Ectodermal cell (in vitro differentiated cells): ENCODE measurements at regions not wholly inside any gene's neighbourhood (a gene's known extent, or its start where the extent isn't known, plus 50 kb on each side); places are given as distances from the start of the nearest gene placed in this dataset.

ENCODE experiments used
- H3K27ac ChIP-seq: 2 replicates; pipeline ENCODE4 v1.7.0; 2013; ENCODE audit warnings: mild to moderate bottlenecking, low read depth, low read length; ENCODE audit not compliant: insufficient read depth, poor library complexity, severe bottlenecking
- H3K27me3 ChIP-seq: 2 replicates; pipeline ENCODE4 v1.7.0; 2013; ENCODE audit warnings: mild to moderate bottlenecking, low read length; ENCODE audit not compliant: insufficient read depth, control insufficient read depth, poor library complexity, severe bottlenecking
- H3K36me3 ChIP-seq: one replicate; pipeline ENCODE4 v1.7.0; 2013; ENCODE audit warnings: low read length; ENCODE audit not compliant: control insufficient read depth, insufficient read depth
- H3K4me1 ChIP-seq: one replicate; pipeline ENCODE4 v1.7.0; 2013; ENCODE audit warnings: low read length; ENCODE audit not compliant: control insufficient read depth, insufficient read depth
- H3K4me3 ChIP-seq: 2 replicates; pipeline ENCODE4 v1.7.0; 2013; ENCODE audit warnings: low read depth, low read length, control low read depth; ENCODE audit not compliant: insufficient read depth
- H3K9me3 ChIP-seq: 2 replicates; pipeline ENCODE4 v1.7.0; 2013; ENCODE audit warnings: mild to moderate bottlenecking, low read length, moderate library complexity; ENCODE audit not compliant: control insufficient read depth
- WGBS, 2 experiments: methylation state at CpG; one replicate each; pipeline ENCODE4 v1.1.7; 2013; ENCODE audit warnings: missing lambda C conversion rate in 2 of 2; 5-methylcytosine and 5-hydroxymethylcytosine counted together

- H3K4me1 ChIP-seq: peaks cover 9% of the 10 kb centered on the region
- H3K27me3 ChIP-seq: no peaks in the 10 kb centered on the region
- H3K9me3 ChIP-seq: no peaks in the 10 kb centered on the region
- WGBS, 2 experiments: 91% methylated on average over 7 of the region's 7 CpGs
- H3K36me3 ChIP-seq: no peaks in the 10 kb centered on the region
- H3K27ac ChIP-seq: no peak overlapping the region
- no peak overlapping the region for H3K4me3 ChIP-seq
Measured at GRCh38 chr5:34502581-34502980, 153.5 kb upstream of the RAI14 start.

- no peaks in the 10 kb centered on the region for H3K9me3 ChIP-seq
- H3K4me3 ChIP-seq: no peak overlapping the region
- no peak overlapping the region for H3K27ac ChIP-seq
- no peaks in the 10 kb centered on the region for H3K27me3 ChIP-seq
- H3K4me1 ChIP-seq: peaks cover 9% of the 10 kb centered on the region
- WGBS, 2 experiments: 85 to 86% methylated on average over 7 of the region's 7 CpGs
- H3K36me3 ChIP-seq: no peaks in the 10 kb centered on the region
Measured at GRCh38 chr5:34503379-34504253, 152.5 kb upstream of the RAI14 start.

GRCh38 chr5:34504967-34505366 is 151.2 kb upstream of the RAI14 start:
- no peak overlapping the region for H3K27ac ChIP-seq
- H3K9me3 ChIP-seq: no peaks in the 10 kb centered on the region
- no peaks in the 10 kb centered on the region for H3K36me3 ChIP-seq
- peaks cover 9% of the 10 kb centered on the region for H3K4me1 ChIP-seq
- no peak overlapping the region for H3K4me3 ChIP-seq
- no peaks in the 10 kb centered on the region for H3K27me3 ChIP-seq

GRCh38 chr5:34505731-34506130 is 150.4 kb upstream of the RAI14 start:
- Histone ChIP-seq H3K9me3 (no peaks in the 10 kb centered on the region), H3K27ac (no peak overlapping the region), H3K36me3 (no peaks in the 10 kb centered on the region), H3K4me3 (no peak overlapping the region), H3K4me1 (peaks cover 9% of the 10 kb centered on the region), H3K27me3 (no peaks in the 10 kb centered on the region)
- 85 to 94% methylated on average over 2 of the region's 2 CpGs for WGBS, 2 experiments

- H3K4me1 ChIP-seq: peaks cover 7% of the 10 kb centered on the region
- H3K36me3 ChIP-seq: no peaks in the 10 kb centered on the region
- H3K27me3 ChIP-seq: no peaks in the 10 kb centered on the region
- no peak overlapping the region for H3K4me3 ChIP-seq
- no peak overlapping the region for H3K27ac ChIP-seq
- WGBS, 2 experiments: 89 to 98% methylated on average over 1 of the region's 2 CpGs
- no peaks in the 10 kb centered on the region for H3K9me3 ChIP-seq
Measured at GRCh38 chr5:34507933-34508332, 148.2 kb upstream of the RAI14 start.

- Histone ChIP-seq H3K36me3 (no peaks in the 10 kb centered on the region), H3K4me1 (no peaks in the 10 kb centered on the region), H3K27ac (no peak overlapping the region), H3K4me3 (no peak overlapping the region), H3K9me3 (no peaks in the 10 kb centered on the region), H3K27me3 (no peaks in the 10 kb centered on the region)
- 92 to 95% methylated on average over 2 of the region's 2 CpGs for WGBS, 2 experiments
Measured at GRCh38 chr5:34509392-34509791, 146.7 kb upstream of the RAI14 start.

GRCh38 chr5:34510002-34510401 is 146.1 kb upstream of the RAI14 start:
- no peaks in the 10 kb centered on the region for H3K9me3 ChIP-seq
- H3K36me3 ChIP-seq: no peaks in the 10 kb centered on the region
- no peak overlapping the region for H3K27ac ChIP-seq
- no peak overlapping the region for H3K4me3 ChIP-seq
- WGBS, 2 experiments: 82% methylated on average over 5 of the region's 5 CpGs
- no peaks in the 10 kb centered on the region for H3K4me1 ChIP-seq
- no peaks in the 10 kb centered on the region for H3K27me3 ChIP-seq

GRCh38 chr5:34511063-34511462 is 145.1 kb upstream of the RAI14 start:
- Histone ChIP-seq H3K36me3 (no peaks in the 10 kb centered on the region), H3K9me3 (no peaks in the 10 kb centered on the region), H3K27me3 (no peaks in the 10 kb centered on the region), H3K27ac (no peak overlapping the region), H3K4me1 (no peaks in the 10 kb centered on the region), H3K4me3 (no peak overlapping the region)
- 93% methylated on average over 4 of the region's 4 CpGs for WGBS, 2 experiments

GRCh38 chr5:34511481-34511880 is 144.6 kb upstream of the RAI14 start:
- Histone ChIP-seq H3K36me3 (no peaks in the 10 kb centered on the region), H3K4me1 (no peaks in the 10 kb centered on the region), H3K27me3 (no peaks in the 10 kb centered on the region), H3K27ac (no peak overlapping the region), H3K4me3 (no peak overlapping the region), H3K9me3 (no peaks in the 10 kb centered on the region)
- 92 to 95% methylated on average over 1 of the region's 1 CpG for WGBS, 2 experiments

- 70 to 78% methylated on average over 2 of the region's 2 CpGs for WGBS, 2 experiments
- Histone ChIP-seq H3K4me1 (no peaks in the 10 kb centered on the region), H3K36me3 (no peaks in the 10 kb centered on the region), H3K27ac (no peak overlapping the region), H3K9me3 (no peaks in the 10 kb centered on the region), H3K4me3 (no peak overlapping the region), H3K27me3 (no peaks in the 10 kb centered on the region)
Measured at GRCh38 chr5:34511915-34512314, 144.2 kb upstream of the RAI14 start.
